HK-2 (cell line): ENCODE measurements at regions not wholly inside any gene's neighbourhood (a gene's known extent, or its start where the extent isn't known, plus 50 kb on each side); places are given as distances from the start of the nearest gene placed in this dataset.

Experiments used
- DNase-seq: peaks from one replicate; pipeline ENCODE4 v3.0.0-alpha.2; 2018; ENCODE audit not compliant: unreplicated experiment

DNA sequence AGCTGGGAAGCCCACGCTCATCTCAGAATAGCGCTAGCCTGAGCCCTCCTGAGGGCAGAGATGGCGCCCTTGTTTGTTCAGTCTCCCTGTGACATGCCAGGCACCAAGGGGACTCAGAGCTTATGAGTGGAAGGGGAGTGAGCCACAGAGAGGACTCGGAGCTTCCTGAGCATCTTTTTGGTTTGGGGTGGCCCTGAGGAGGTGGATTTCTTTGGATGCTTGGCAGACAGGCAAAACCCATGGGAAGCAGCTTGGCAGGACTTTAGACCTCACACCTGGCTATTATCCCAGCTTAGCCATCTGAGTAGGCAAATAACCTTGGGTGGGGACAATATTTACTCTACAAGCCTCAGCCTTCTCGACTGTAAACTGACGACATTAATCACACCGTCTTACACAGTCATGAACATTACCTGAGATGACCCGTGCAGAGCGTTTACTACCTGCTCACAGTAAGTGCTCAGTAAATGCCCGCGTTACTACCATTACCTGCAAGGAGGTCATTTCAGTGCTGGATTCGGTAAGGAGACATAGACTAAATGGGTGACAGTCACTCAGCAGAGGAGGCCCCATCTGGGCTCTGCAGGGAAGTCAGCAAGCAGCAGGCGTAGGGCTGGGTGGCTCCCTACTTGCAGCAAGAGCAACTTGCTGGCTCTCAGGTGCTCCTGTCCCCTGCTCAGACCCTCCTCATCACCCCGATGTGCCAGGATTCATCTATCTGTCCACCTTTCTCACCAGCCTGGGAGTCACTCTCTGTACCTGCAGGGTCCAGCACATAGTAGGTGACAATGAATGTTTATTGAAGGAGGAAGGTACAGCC lies 54.9 kb downstream of the KLHDC7A start:
- DNase-seq = no peak

DNA sequence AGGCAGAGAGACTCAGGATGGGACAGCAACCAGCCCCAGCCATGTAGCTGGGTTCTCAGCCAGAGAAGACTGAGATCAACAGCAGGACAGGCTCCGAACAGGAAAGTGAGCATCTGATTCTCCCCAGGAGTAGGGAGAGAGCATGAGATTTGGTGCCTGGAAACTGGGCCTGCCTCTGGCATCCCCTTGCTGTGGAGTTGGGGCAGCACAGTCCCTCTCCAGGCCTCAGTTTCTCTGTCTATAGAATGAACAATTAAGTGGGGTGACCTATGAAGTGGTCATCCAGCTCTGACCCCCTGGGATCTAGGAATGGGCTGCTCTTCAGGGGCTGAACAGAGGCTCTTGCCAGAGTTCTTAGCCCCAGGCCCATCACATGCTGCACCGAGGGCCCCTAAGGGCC lies 55.6 kb downstream of the KLHDC7A start:
- DNase-seq = no peak

- no peak for DNase-seq
These were observed 56.2 kb downstream of the KLHDC7A start for GRCh38 chr1:18536915-18537314.

DNA sequence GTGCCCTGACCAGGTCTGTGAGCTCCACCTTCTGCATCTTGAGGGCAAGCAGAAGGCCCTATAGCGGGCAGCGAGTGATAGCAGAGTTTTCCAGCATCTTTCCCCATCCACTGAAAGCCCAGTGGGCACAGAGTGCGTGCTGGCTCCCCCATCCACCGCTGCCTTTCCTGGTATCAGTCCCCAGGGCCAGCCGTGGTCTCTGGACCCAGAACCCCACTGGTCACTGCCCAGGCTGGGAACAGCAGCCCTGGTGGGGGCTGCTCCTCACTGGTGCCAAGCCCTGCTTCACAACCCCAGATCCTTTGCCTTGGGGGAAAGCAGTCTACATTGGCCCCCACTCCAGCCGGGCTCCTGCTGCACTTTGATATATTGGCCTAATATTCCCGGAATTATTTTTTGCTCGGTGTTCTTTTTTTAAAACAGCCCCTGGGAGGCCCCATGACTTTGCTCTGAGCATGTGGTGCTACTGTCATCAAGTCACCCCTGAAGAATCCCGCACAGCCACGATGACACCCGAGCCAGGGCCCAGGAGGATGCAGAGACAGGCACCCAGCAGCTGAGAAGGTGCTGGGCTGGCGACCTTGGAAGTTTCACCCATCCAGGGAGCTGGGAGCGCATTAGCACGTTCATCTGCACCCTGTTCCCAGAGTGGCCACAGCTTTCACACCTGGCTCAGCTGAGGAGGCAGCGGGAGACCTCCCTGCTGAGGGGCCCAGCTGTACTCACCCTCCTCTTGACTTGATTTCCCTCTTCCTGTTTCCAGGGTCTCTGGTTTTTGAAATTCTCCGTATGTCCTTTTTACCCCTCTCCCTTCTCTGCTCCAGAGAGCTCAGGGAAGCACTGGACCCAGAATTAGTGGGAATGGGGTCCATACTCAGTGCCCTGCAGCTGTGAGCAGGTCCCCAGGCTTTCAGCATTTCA lies 56.9 kb downstream of the KLHDC7A start:
- no peak for DNase-seq

GRCh38 chr1:18539171-18539570 lies 58.4 kb downstream of the KLHDC7A start:
- no peak for DNase-seq

GRCh38 chr1:18540136-18540765 lies 59.5 kb downstream of the KLHDC7A start:
- no peak for DNase-seq

GRCh38 chr1:18541046-18541795 lies 60.5 kb downstream of the KLHDC7A start:
- no peak for DNase-seq

DNA sequence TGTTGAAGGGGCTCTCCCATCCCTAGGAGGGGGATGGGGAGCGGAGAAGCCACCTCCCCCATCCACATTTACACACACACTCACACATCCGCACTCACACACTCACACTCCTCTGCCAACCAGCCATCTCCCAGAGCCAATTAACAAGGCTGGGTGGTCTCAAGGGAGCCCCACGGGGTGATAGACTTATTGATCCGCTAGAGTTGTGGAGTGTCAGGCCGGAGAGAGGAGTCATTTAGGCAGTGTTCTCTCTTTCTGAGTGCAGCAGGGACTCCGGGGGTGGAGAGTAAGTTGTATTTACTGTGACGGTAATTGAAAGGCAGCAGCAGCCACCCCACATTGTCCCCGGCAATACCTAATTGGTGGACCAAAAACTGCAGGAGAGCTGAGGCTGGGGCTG lies 61.6 kb downstream of the KLHDC7A start:
- no peak for DNase-seq

DNA sequence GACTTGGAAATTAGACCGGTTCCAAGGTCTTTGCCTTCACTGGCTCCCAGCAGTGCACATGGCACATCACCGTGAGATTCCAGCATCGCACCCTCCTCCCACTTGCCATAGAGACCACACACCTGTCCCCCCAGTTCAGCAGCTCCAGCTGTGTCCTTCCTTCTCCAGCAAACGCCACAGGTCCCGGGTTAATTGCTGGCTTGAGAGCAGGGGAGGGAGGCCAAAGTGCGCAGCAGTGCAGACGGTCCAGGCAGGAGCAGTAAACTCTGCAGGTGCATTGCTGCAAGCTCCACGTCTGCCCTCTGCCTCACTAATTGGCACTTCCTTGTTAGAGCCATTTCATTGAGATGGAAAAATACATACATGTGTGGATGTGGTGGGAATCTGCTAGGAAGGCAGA lies 65.3 kb downstream of the KLHDC7A start:
- DNase-seq = no peak

DNA sequence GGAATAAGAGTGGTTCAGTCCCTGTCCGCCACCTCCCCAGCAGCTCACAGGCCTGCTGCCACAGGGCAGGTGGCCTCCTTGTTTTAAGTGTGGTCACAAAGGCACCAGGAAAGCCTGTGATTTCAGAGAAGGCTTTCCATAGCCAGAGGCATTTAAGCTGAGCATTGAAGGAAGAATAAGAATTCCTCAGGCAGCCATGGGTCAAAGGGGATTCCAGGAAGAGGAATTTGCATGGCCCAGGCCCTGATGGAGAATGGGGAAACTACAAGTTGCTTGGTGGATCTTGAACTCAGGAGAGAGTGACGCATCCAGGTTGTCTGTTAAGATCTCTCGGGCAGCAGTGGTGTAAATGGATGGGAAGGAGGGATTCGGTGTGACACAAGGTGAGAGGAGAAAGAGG lies 66.7 kb downstream of the KLHDC7A start:
- DNase-seq = no peak

DNA sequence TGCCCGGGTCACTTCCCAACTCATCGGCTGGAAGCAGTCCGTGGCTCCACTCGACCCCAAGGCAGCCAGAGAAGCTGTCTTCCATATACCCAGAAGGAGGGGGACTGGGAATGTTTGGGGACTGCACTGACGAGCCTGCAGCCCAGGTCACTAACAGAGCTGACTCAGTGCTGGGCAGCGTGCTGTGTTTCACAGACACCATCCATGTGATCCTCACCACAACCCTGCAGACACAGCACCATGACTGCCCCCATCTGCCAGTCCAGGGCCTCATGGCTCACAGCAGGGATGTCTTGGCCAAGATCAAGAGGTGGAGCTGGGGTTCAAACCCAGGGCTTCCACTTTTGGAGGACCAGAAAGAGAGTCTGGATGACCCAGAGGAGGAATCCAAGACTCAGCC lies 67.9 kb downstream of the KLHDC7A start:
- DNase-seq = no peak

- no peak for DNase-seq
These were observed 68.4 kb downstream of the KLHDC7A start for GRCh38 chr1:18549106-18549505.

DNA sequence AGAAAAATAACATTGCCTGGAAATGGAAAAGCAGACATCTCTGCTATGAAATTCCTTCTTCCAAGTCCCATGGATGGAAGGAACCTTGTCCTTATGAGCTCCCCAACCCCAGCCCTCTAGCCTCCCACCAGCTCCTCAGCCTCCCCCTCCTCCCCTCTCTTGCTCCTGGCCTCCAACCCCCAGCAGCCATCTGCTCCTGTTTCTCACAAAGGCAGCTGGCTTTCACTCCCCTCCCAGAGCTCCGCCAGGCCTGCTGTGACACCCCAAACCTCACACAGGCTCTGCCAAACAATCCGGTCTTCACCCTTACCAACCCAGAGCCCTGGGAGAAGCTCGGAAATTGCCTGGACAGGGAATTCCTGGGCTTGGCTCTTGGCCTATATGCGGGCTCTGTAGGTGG lies 69.2 kb downstream of the KLHDC7A start:
- DNase-seq = no peak

- DNase-seq = no peak
These were observed 71.9 kb downstream of the KLHDC7A start for GRCh38 chr1:18552631-18553030.

- no peak for DNase-seq
These were observed 72.7 kb downstream of the KLHDC7A start for GRCh38 chr1:18553388-18553787.

DNA sequence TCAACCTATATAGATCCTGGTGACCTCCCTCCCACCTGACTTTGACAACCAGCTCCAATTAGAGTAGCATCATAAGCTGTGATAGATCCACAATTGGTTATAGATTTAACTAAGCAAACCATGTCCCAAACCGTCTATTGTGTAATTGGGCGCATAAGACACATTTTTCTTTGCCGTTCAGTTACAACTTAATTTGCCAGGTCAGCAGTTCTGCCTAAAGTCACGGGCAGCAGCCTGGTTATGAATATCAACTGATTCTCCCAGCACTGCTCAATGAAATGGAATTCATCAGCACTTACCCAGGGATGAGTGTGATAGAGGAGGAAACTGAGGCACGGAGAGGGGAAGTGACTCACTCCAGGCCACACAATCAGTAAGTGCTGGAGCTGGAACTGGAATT lies 73.4 kb downstream of the KLHDC7A start:
- no peak for DNase-seq

- DNase-seq = no peak
These were observed 73.9 kb downstream of the KLHDC7A start for GRCh38 chr1:18554597-18554996.

- no peak for DNase-seq
These were observed 74.3 kb downstream of the KLHDC7A start for GRCh38 chr1:18555036-18555435.

DNA sequence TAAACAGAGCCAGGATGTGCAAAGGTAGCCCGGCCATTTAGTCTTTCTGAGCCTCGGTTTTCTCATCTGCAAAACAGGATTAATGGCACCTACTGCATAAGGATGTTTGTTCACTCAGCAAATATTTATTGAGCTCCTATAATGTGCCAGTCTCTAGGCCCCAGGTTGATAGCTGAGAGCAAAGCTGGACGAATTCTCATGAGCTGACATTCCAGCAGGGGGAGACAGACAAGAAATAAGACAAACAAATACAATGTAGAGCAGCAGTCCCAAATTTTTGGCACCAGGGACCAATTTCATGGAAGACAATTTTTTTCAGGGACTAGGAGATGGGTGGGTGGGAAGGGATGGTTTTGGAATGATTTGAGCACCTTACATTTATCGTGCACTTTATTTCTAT lies 74.3 kb upstream of the PAX7 start:
- DNase-seq = no peak

DNA sequence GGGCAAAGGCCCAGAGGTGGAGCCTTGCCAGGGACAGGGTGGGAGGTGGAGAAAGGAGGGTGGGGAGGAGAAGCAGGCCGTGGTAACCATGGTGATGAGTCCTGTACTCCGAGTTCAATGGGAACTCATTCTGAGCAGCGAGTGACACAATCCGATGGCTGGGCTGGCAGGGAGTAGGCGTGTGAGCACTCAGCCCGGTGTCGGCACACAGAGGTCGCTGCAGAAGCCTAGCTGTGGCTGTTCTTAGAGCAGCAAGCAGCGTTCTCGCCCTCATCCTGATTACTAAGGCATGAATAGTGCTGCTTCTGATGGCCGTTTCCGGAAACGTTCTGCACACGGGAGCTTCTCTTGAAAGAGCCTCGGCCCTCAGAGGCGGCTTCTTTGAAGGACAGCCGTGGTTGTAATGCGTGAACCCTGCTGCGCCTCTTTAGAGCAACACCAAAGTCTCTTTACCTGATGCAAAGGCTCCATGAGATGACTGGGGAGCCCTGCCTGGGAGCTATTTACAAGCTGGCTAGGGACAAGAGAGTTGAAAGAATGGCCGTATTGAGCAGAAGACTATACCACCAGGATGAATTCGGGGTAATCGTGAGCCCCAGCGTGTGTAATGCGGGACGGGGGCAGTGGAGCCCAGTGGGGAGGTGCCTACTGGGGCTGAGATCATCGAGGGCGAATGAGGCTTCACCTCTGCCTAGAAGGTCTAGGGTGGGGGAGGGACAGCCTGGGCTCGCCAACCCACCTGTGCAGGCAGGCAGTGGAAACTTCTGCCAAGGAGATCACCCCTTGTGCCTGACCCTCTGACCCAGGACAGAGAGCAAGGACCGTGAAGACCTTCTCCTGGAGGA lies 72.8 kb upstream of the PAX7 start:
- no peak for DNase-seq

DNA sequence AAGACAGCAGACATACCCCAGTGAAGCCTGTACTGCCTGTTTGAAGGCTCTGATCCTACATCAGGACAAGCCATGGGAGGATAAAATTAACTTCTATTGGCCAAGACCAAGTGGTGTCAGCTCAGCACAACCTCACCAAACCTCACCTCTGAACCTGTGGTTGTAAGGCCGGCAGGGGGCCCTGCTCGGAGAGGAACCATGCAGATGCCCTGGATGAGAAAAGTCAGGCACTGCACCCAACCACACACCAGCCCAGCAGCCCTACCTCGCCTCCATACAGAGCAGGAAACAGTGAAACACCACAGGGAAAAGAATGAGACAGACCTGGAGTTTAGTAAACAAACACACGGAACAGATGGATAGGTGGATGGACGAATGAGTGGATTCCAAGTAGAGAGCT lies 70.0 kb upstream of the PAX7 start:
- no peak for DNase-seq
